AG04450 (cell line): ENCODE measurements at regions not wholly inside any gene's neighbourhood (a gene's known extent, or its start where the extent isn't known, plus 50 kb on each side); places are given as distances from the start of the nearest gene placed in this dataset.
"Not testable (repeated sequence)": the region's sequence is repeated elsewhere in the genome, so short reads cannot be mapped to it uniquely, and the experiment has no call there.

ENCODE experiments used
- CTCF ChIA-PET: fragments of 300-600, 350-600 bp; formaldehyde crosslinking; extraction: SDS; loops from one replicate; lab custom pipeline; 2022; ENCODE audit warnings: antibody characterized with exemption, inconsistent platforms; lab: Charles Lee
- POLR2A ChIA-PET: fragments of 350-600 bp; formaldehyde crosslinking; extraction: SDS; loops from one replicate; lab custom pipeline; 2021; ENCODE audit warnings: antibody characterized with exemption, inconsistent platforms; lab: Yijun Ruan, JAX
- DNase-seq: peaks from one replicate; pipeline ENCODE4 v3.0.0-alpha.2; 2011; ENCODE audit warnings: low read depth, low spot score
- H3K27ac ChIP-seq: one replicate; pipeline ENCODE4 v1.5.1; 2012; ENCODE audit warnings: low read depth, low read length, control low read depth
- H3K27me3 ChIP-seq: one replicate; pipeline ENCODE4 v1.6.0; 2012; ENCODE audit warnings: low read length; ENCODE audit not compliant: control insufficient read depth, insufficient read depth
- H3K4me3 ChIP-seq: 2 replicates; pipeline ENCODE4 v1.5.1; 2011; ENCODE audit warnings: mild to moderate bottlenecking, low read depth, low read length, control low read depth
- H3K9me3 ChIP-seq: 2 replicates; pipeline ENCODE4 v1.5.1; 2012; ENCODE audit warnings: low read length; ENCODE audit not compliant: control insufficient read depth, insufficient read depth
- CTCF ChIP-seq: IDR thresholded peaks from 2 replicates; pipeline ENCODE4 v1.5.1; 2011; ENCODE audit warnings: low read depth, low read length, control low read depth, inconsistent platforms

- H3K27me3 ChIP-seq, result no peaks in the 10 kb centered on the region
- no peak for DNase-seq
- TF ChIP-seq CTCF, result no peak
- no peak overlapping the region for H3K27ac ChIP-seq
- POLR2A ChIA-PET, result no interaction called here
- CTCF ChIA-PET, result interaction anchor here (1.2 kb wide), 1 partner anchor 943 kb away, joined by 4 read pairs; no protein-coding TSS in a partner anchor
- no peak overlapping the region for H3K4me3 ChIP-seq
- peaks cover 4% of the 10 kb centered on the region for H3K9me3 ChIP-seq
Measured at GRCh38 chr5:53291047-53291446, 181.5 kb upstream of the MOCS2 start.

- Histone ChIP-seq H3K27me3 (no peaks in the 10 kb centered on the region), H3K27ac (no peak overlapping the region), H3K9me3 (peaks cover 4% of the 10 kb centered on the region; the same call in 1 of the 2 replicates), H3K4me3 (no peak overlapping the region)
- ChIA-PET CTCF (interaction anchor here (0.6 to 1.2 kb wide), 2 partner anchors 138 to 943 kb away, joined by 3 to 4 read pairs; no protein-coding TSS in a partner anchor), POLR2A (no interaction called here)
- no peak for TF ChIP-seq CTCF
- DNase-seq, result no peak
Measured at GRCh38 chr5:53291528-53291927, 182.0 kb upstream of the MOCS2 start.

DNA sequence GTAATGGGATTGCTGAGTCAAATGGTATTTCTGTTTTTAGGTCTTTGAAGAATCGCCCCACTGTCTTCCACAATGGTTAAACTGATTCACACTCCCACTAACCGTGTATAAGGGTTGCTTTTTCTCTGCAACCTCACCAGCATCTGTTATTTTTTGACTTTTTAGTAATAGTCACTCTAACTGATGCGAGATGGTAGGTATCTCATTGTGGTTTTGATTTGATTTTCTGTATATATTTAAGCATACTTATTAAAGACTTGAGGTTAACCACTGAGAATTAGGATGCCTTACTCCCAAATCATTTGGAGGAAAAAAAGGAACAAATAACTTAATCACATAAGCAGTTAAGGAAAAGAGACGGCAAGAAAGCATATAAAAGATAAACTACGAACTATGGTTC, 181.6 kb upstream of the FST start:
- no peaks in the 10 kb centered on the region for H3K9me3 ChIP-seq
- ChIA-PET POLR2A (no interaction called here), CTCF (no interaction called here)
- no peak overlapping the region for H3K4me3 ChIP-seq
- H3K27ac ChIP-seq, result no peak overlapping the region
- H3K27me3 ChIP-seq, result no peaks in the 10 kb centered on the region
- no peak for DNase-seq
- no peak for TF ChIP-seq CTCF

GRCh38 chr5:53302529-53302928, 177.9 kb upstream of the FST start:
- TF ChIP-seq CTCF, result no peak
- no peak overlapping the region for H3K27ac ChIP-seq
- CTCF ChIA-PET, result no interaction called here
- no peak for DNase-seq
- POLR2A ChIA-PET, result no interaction called here
- H3K27me3 ChIP-seq, result no peaks in the 10 kb centered on the region
- no peak overlapping the region for H3K4me3 ChIP-seq
- no peaks in the 10 kb centered on the region for H3K9me3 ChIP-seq

- DNase-seq, result peak; percentile 29
- H3K27me3 ChIP-seq, result no peaks in the 10 kb centered on the region
- POLR2A ChIA-PET, result no interaction called here
- no peak overlapping the region for H3K27ac ChIP-seq
- CTCF ChIA-PET, result no interaction called here
- no peak for TF ChIP-seq CTCF
- no peaks in the 10 kb centered on the region for H3K9me3 ChIP-seq
- H3K4me3 ChIP-seq, result no peak overlapping the region
Measured at GRCh38 chr5:53303105-53303504, 177.3 kb upstream of the FST start.

DNA sequence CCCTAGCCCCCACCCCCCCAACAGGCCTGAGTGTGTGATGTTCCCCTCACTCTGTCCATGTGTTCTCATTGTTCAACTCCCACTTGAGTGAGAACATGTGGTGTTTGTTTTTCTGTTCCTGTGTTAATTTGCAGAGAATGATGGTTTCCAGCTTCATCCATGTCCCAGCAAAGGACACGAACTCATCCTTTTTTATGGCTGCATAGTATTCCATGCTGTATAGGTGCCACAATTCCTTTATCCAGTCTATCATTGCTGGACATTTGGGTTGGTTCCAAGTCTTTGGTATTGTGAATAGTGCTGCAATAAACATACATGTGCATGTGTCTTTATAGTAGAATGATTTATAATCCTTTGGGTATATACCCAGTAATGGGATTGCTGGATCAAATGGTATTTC, 175.1 kb upstream of the FST start:
- H3K27ac ChIP-seq, H3K9me3 ChIP-seq, POLR2A ChIA-PET, DNase-seq, H3K4me3 ChIP-seq, H3K27me3 ChIP-seq: not testable (repeated sequence)
- CTCF ChIA-PET, result interaction anchor here (0.7 kb wide), 1 partner anchor 1717 kb away, joined by 3 read pairs; no protein-coding TSS in a partner anchor
